ENCODE measurements at regions not wholly inside any gene's neighbourhood (a gene's known extent, or its start where the extent isn't known, plus 50 kb on each side); places are given as distances from the start of the nearest gene placed in this dataset.

DNA sequence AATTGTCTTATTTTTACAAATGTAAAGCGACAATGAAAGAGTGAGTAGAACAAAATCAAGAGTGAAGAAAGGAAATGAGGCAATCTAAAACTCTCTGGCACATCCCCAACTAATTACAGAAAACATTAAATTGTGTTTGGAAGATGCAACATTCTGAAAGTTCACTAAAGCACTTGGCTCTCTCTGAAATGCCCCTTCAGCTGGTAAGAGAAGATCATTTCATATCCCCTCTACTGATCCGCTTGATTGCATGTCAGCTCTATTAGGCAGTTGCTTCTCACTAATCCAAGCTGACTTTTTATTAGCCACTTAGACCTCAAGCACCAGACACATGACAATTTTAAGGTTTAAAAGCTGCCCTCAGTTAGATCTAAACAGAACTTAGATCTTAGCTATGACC is 262.8 kb upstream of the PRMT6 start:
- peaks cover 7% of the 10 kb centered on the region for H3K9me3 Mint-ChIP-seq
- no peaks in the 10 kb centered on the region for H3K27me3 Mint-ChIP-seq (ENCODE audit: low read depth)
- no peak for DNase-seq (ENCODE audit: low spot score)
- H3K27ac Mint-ChIP-seq: no peak overlapping the region
- H3K4me1 Mint-ChIP-seq (ENCODE audit: low read depth): no peaks in the 10 kb centered on the region
- H3K4me3 Mint-ChIP-seq: no peak overlapping the region
- no peaks in the 10 kb centered on the region for H3K36me3 Mint-ChIP-seq (ENCODE audit: low read depth)

DNA sequence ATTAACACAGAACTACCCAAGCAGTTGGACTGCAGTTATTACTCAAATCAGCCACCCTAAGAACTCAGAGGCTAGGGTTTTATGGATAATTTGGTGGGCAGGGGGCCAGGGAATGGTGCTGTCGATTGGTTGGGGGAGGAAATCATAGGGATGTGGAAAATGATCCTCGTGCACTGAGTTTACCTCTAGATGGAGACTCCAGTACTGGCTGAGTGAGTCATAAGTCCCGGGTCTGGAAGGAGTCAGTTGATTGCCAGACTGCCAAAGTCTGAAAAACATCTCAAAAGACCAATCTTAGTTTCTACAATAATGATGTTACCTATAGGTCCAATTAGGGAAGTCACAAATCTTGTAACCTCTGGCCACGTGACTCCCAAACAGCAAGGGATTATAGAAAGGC is 257.5 kb upstream of the PRMT6 start:
- Mint-ChIP-seq H3K4me3 (no peak overlapping the region), H3K4me1 (ENCODE audit: low read depth) (no peaks in the 10 kb centered on the region), H3K36me3 (ENCODE audit: low read depth) (no peaks in the 10 kb centered on the region), H3K27ac (no peak overlapping the region), H3K9me3 (peaks cover 5% of the 10 kb centered on the region), H3K27me3 (ENCODE audit: low read depth) (no peaks in the 10 kb centered on the region)
- DNase-seq (ENCODE audit: low spot score): no peak

GRCh38 chr1:106802181-106802580 is 254.3 kb upstream of the PRMT6 start:
- Mint-ChIP-seq H3K36me3 (ENCODE audit: low read depth) (no peaks in the 10 kb centered on the region), H3K27me3 (ENCODE audit: low read depth) (no peaks in the 10 kb centered on the region), H3K4me3 (no peak overlapping the region), H3K4me1 (ENCODE audit: low read depth) (no peaks in the 10 kb centered on the region), H3K27ac (no peak overlapping the region), H3K9me3 (peaks cover 5% of the 10 kb centered on the region)
- no peak for DNase-seq (ENCODE audit: low spot score)

DNA sequence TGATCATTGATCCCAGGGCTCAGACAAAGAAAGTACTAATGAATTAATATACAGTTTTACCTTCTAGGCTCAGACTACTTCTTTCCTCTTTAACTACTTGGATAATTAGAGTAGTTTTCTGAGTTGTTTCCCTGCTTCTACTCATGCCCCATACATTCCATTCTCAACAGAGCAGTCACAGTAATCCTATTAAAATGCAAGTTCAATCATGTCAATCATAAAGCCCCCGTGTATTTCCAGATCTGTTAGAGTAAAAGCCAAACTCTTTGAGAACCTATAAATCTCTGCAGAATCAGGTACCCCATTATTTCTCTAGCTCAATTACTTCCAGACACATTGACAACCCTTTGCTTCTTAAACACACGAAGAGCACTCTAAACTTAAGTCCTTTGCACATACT is 242.1 kb upstream of the PRMT6 start:
- Mint-ChIP-seq H3K27me3 (ENCODE audit: low read depth) (no peaks in the 10 kb centered on the region), H3K4me3 (no peak overlapping the region), H3K9me3 (peaks cover 18% of the 10 kb centered on the region), H3K36me3 (ENCODE audit: low read depth) (no peaks in the 10 kb centered on the region), H3K4me1 (ENCODE audit: low read depth) (no peaks in the 10 kb centered on the region), H3K27ac (no peak overlapping the region)
- DNase-seq (ENCODE audit: low spot score): no peak

DNA sequence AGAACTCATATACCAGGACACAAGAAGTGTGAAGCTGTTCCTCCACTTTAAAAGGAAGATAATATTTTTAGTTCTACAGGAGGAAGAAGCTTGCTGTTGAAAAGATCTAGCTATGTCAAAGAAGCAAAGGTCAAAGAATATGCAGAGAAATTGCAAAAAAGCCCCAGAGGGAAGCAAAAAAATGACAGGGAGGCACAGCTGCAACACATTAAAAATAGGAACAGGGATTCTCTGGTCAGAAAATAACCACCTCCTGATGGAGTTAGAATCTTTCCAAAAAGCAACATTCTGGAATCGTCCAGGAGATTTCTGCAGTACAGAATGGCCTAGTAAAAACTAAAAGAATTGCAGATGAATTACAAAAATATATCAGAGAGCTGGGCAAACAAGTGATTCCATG is 238.9 kb upstream of the PRMT6 start:
- Mint-ChIP-seq H3K9me3 (peaks cover 3% of the 10 kb centered on the region), H3K27ac (no peak overlapping the region), H3K4me1 (ENCODE audit: low read depth) (no peaks in the 10 kb centered on the region), H3K4me3 (no peak overlapping the region), H3K27me3 (ENCODE audit: low read depth) (no peaks in the 10 kb centered on the region), H3K36me3 (ENCODE audit: low read depth) (no peaks in the 10 kb centered on the region)
- DNase-seq (ENCODE audit: low spot score): no peak

DNA sequence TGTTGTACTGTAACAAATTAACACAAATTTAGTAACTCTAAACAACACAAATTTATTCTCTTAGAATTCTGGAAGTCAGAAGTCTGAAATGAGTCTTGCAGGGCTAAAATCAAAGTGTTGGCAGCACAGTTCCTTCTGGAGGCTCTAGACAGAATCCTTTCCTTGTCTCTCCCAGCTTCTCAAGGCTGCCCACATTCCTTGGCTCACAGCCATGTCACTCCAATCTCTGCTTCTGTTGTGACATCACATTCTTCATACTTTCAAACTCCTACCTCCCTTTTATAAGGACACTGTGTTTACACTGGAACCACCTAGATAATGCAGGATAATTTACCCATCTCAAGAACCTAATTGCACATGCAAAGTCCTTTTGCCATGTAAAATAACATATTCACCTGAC is 225.0 kb upstream of the PRMT6 start:
- Mint-ChIP-seq H3K36me3 (ENCODE audit: low read depth) (no peaks in the 10 kb centered on the region), H3K27ac (no peak overlapping the region), H3K4me1 (ENCODE audit: low read depth) (no peaks in the 10 kb centered on the region)

DNA sequence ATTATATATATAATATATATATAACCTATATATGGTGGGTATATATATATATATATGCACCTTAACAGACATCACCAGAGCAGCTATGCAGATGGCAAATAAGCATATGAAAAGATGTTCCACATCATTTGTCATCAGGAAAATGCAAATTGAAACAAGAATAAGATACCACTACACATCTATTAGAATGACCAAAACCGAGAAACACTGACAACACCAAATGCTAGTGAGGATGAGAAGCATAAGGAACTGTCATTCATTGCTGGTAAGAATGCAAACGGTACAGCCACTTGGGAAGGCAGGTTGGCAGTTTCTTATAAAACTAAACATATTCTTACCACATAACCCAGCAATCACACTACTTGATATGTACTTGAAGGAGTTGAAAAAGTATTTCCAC is 219.8 kb upstream of the PRMT6 start:
- no peak for DNase-seq (ENCODE audit: low spot score)
- no peaks in the 10 kb centered on the region for H3K27me3 Mint-ChIP-seq (ENCODE audit: low read depth)
- H3K9me3 Mint-ChIP-seq: no peaks in the 10 kb centered on the region
- H3K36me3 Mint-ChIP-seq (ENCODE audit: low read depth): no peaks in the 10 kb centered on the region
- H3K27ac Mint-ChIP-seq: no peak overlapping the region
- H3K4me1 Mint-ChIP-seq (ENCODE audit: low read depth): no peaks in the 10 kb centered on the region
- no peak overlapping the region for H3K4me3 Mint-ChIP-seq

More for the DNA sequence above, 225.0 kb upstream of the PRMT6 start:
- Mint-ChIP-seq H3K27me3 (ENCODE audit: low read depth) (no peaks in the 10 kb centered on the region), H3K4me3 (no peak overlapping the region), H3K9me3 (no peaks in the 10 kb centered on the region)
- no peak for DNase-seq (ENCODE audit: low spot score)

- DNase-seq (ENCODE audit: low spot score): no peak
- H3K27ac Mint-ChIP-seq: no peak overlapping the region
- peaks cover 4% of the 10 kb centered on the region for H3K9me3 Mint-ChIP-seq
- H3K4me3 Mint-ChIP-seq: no peak overlapping the region
- H3K36me3 Mint-ChIP-seq (ENCODE audit: low read depth): no peaks in the 10 kb centered on the region
- no peaks in the 10 kb centered on the region for H3K27me3 Mint-ChIP-seq (ENCODE audit: low read depth)
- no peaks in the 10 kb centered on the region for H3K4me1 Mint-ChIP-seq (ENCODE audit: low read depth)
These were observed 213.0 kb upstream of the PRMT6 start for GRCh38 chr1:106843518-106843917.

DNA sequence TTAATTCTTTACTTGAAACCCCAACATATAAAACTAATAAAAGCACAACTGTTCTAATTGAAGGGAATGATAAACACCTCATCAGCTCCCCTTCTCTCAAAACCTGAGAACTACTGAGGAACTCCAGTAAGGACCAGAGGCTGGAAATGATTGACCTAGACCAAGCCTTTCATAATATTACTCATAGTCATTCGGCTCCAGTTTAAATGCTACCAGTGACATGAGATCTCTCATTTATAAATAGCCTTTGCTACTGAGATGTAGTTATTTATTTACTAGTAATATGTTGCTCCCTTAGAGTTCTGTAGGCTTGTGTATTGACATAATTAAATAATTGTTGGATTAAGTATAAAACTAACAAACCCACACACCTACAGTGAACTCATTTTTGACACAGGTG is 209.8 kb upstream of the PRMT6 start:
- Mint-ChIP-seq H3K27me3 (ENCODE audit: low read depth) (no peaks in the 10 kb centered on the region), H3K4me3 (no peak overlapping the region), H3K27ac (no peak overlapping the region), H3K36me3 (ENCODE audit: low read depth) (no peaks in the 10 kb centered on the region), H3K4me1 (ENCODE audit: low read depth) (no peaks in the 10 kb centered on the region), H3K9me3 (peaks cover 8% of the 10 kb centered on the region)
- DNase-seq (ENCODE audit: low spot score): no peak

GRCh38 chr1:106861110-106861509 is 195.4 kb upstream of the PRMT6 start:
- no peak for DNase-seq (ENCODE audit: low spot score)
- H3K4me3 Mint-ChIP-seq: no peak overlapping the region
- H3K36me3 Mint-ChIP-seq (ENCODE audit: low read depth): no peaks in the 10 kb centered on the region
- H3K27me3 Mint-ChIP-seq (ENCODE audit: low read depth): no peaks in the 10 kb centered on the region
- no peaks in the 10 kb centered on the region for H3K4me1 Mint-ChIP-seq (ENCODE audit: low read depth)
- no peak overlapping the region for H3K27ac Mint-ChIP-seq
- H3K9me3 Mint-ChIP-seq: peaks cover 4% of the 10 kb centered on the region

GRCh38 chr1:106868828-106869227 is 187.6 kb upstream of the PRMT6 start:
- Mint-ChIP-seq H3K9me3 (peaks cover 5% of the 10 kb centered on the region), H3K27me3 (ENCODE audit: low read depth) (no peaks in the 10 kb centered on the region), H3K4me1 (ENCODE audit: low read depth) (no peaks in the 10 kb centered on the region)

DNA sequence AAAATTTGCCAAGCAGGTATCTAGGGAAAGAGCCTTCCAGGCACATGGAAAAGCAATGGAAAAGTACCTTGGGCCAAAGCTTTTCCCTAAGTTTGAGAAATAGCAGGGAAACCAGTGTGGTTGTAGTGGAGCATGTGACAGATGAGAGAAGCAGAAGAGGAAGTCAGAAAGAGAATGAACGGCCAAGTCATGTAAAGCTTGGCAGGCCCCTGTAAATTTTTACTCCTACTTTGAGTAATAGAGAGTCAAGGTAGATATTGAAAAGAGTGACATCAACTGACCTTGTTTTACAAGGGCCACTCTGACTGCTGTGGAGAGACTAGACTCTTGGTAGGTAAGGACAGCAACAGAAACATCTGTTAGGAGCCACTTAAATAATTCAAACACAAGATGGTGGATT is 180.9 kb upstream of the PRMT6 start:
- H3K27me3 Mint-ChIP-seq (ENCODE audit: low read depth): no peaks in the 10 kb centered on the region
- no peaks in the 10 kb centered on the region for H3K36me3 Mint-ChIP-seq (ENCODE audit: low read depth)
- DNase-seq (ENCODE audit: low spot score): no peak
- no peaks in the 10 kb centered on the region for H3K9me3 Mint-ChIP-seq
- H3K4me1 Mint-ChIP-seq (ENCODE audit: low read depth): no peaks in the 10 kb centered on the region
- no peak overlapping the region for H3K4me3 Mint-ChIP-seq
- H3K27ac Mint-ChIP-seq: no peak overlapping the region

More at GRCh38 chr1:106868828-106869227, 187.6 kb upstream of the PRMT6 start:
- H3K27ac Mint-ChIP-seq: no peak overlapping the region
- no peak for DNase-seq (ENCODE audit: low spot score)
- no peaks in the 10 kb centered on the region for H3K36me3 Mint-ChIP-seq (ENCODE audit: low read depth)
- H3K4me3 Mint-ChIP-seq: no peak overlapping the region

DNA sequence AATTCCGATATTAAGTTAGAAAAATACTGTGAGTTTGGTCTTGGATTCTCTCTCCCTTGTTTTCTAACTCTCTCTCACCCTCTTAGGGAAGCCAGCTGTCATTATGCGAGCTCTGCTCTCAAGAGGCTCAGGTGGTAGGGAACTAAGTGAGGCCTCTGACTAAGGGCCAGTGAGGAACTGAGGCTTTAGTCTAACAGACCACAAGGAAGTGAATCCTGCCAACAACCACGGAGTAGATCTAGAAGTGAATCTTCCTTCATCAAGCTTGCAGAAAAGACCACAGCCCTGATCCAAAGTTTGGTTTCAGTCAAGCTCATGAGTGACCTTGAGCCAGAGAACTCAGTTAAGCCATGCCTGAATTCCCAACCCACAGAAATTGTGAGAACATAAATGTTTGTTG is 180.1 kb upstream of the PRMT6 start:
- Mint-ChIP-seq H3K9me3 (no peaks in the 10 kb centered on the region), H3K27me3 (ENCODE audit: low read depth) (no peaks in the 10 kb centered on the region), H3K36me3 (ENCODE audit: low read depth) (no peaks in the 10 kb centered on the region), H3K27ac (no peak overlapping the region), H3K4me3 (no peak overlapping the region), H3K4me1 (ENCODE audit: low read depth) (no peaks in the 10 kb centered on the region)
- no peak for DNase-seq (ENCODE audit: low spot score)

- DNase-seq (ENCODE audit: low spot score): no peak
- H3K4me1 Mint-ChIP-seq (ENCODE audit: low read depth): no peaks in the 10 kb centered on the region
- no peaks in the 10 kb centered on the region for H3K36me3 Mint-ChIP-seq (ENCODE audit: low read depth)
- no peak overlapping the region for H3K27ac Mint-ChIP-seq
- H3K9me3 Mint-ChIP-seq: no peaks in the 10 kb centered on the region
- no peak overlapping the region for H3K4me3 Mint-ChIP-seq
- H3K27me3 Mint-ChIP-seq (ENCODE audit: low read depth): no peaks in the 10 kb centered on the region
These were observed 176.9 kb upstream of the PRMT6 start for GRCh38 chr1:106879538-106879937.

GRCh38 chr1:106880226-106880625 is 176.2 kb upstream of the PRMT6 start:
- Mint-ChIP-seq H3K9me3 (no peaks in the 10 kb centered on the region), H3K27me3 (ENCODE audit: low read depth) (no peaks in the 10 kb centered on the region), H3K4me3 (no peak overlapping the region), H3K4me1 (ENCODE audit: low read depth) (no peaks in the 10 kb centered on the region), H3K27ac (no peak overlapping the region), H3K36me3 (ENCODE audit: low read depth) (no peaks in the 10 kb centered on the region)
- no peak for DNase-seq (ENCODE audit: low spot score)

Measured in T-helper 2 cell treated with Interferon-gamma antibody and Interleukin-4, amounts not matched to agents 5 μg/mL and 100 μg/mL, for 36 hours (primary cell).